ENCODE measurements at regions not wholly inside any gene's neighbourhood (a gene's known extent, or its start where the extent isn't known, plus 50 kb on each side); places are given as distances from the start of the nearest gene placed in this dataset.

- DNase-seq (ENCODE audit: low spot score), result no peak
Measured at GRCh38 chr9:88658311-88658822, 123.4 kb downstream of the NXNL2 start.

- no peak for DNase-seq (ENCODE audit: low spot score)
Measured at GRCh38 chr9:88659126-88659525, 124.1 kb downstream of the NXNL2 start.

GRCh38 chr9:88660611-88661010 is 125.6 kb downstream of the NXNL2 start:
- no peak for DNase-seq (ENCODE audit: low spot score)

DNA sequence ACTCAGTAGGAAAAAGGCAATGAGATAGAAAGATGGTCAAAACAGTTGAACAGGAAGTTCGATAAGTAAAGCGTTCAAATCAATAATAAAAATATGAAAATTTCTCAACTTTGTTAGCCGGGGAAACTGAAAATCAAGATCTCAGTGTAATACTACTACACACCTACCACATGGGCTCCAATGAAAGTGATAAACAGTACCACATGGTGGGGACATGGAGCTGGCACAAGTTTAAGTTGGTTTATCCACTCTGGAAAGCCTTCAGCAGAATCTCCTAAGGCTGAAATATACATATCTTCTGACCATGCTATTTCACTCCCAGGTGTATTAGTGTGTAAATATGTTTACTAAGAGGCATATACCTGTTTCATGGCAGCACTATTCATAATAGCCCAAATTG is 126.8 kb downstream of the NXNL2 start:
- no peak for DNase-seq (ENCODE audit: low spot score)

DNA sequence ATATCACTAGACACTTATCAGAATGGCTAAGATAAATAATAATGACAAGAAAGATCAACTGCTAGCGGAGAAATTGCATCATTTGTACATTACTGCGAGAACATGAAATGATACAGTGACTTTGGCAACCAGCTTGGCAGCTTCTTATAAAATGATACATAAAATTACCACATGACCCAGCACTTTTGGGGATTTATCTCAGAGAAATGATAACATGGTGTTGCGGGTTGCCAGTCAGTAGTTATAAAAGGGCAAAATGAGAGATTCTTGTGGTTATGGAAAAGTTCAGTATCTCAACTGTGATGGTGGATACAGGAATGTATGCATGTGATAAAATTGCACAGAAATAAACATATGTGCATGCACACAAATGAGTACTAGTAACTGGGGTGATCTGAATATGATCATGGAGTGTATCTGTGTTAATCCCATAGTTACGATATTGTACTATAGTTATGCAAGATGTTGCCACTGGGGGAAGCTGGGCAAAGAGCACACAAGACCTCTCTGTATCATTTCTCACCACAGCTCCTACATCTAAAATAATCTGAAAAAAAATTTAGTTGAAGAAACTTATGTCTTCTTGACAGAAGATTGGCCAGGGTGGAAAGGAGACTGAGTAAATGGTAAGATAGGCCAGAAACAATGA is 128.9 kb downstream of the NXNL2 start:
- DNase-seq (ENCODE audit: low spot score), result no peak

DNA sequence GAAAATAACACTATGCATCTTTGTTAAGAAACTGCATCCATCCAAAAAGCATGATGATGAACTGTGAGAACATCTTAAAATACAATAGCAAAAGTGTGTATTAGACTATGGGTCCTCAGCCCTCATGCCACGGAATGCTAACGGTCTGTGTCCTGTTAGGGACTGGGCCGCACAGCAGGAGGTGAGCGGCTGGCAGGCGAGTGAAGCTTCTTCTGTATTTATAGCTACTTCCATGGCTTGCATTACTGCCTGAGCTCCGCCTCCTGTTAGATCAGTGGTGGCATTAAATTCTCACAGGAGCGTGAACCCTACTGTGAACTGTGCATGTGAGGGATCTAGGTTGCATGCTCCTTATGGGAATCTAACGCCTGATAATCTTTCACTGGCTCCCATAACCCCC is 129.8 kb downstream of the NXNL2 start:
- DNase-seq (ENCODE audit: low spot score), result no peak

DNA sequence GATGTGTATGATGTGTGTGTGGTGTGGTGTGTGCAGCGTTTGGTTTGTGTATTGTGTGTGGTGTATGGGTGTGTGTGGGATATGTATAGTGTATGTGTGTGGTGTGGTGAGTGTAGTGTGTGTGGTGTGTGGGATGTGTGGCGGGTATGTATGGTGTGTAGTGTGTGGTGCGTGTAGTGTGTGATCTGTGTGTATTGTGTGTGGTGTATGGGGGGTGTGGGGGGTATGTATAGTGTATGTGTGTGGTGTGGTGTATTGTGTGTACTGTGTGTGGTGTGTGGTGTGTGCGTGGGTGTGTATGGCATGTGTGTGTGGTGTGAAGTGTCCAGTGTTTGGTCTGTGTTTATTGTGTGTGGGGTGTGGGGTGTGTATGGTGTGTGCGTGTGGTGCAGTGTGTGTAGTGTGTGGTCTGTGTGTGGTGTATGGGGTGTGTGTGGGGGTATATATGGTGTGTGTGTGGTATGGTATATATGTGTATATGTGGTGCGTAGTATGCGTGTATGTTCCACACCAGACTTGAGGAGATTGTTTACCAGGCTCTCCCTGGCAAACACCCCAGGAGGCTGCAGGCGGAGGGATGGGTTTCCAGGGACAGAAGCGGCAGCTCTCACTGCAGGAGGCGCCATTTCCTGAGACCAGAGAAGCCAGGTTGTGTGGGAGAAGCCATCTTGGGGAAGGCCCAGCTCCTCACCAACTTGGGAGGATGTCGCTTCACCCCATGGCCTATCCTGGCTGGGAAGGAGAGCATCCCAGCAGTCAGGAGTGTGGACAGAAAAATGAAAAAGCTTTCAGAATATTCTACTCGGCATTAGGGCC is 138.1 kb downstream of the NXNL2 start:
- DNase-seq (ENCODE audit: low spot score), result no peak

GRCh38 chr9:88673886-88674285 is 138.9 kb downstream of the NXNL2 start:
- DNase-seq (ENCODE audit: low spot score), result no peak

DNA sequence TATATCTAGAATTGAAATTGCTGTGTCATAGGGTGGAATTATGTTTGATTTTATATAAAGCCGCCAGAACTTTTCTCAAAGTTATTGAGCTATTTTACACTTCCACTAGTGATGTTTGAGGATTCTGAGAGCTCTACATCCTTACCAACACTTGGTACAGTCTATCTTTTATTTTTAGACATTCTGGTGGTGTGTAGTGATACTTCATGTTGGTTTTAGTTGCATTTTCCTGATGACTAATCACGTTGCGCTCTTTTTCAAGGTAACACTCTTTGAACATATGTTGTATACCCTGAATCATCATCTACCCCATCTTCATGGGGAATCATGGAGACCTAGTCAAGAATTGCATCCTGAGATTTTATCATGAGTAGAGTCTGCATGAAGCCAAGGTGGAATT is 141.7 kb downstream of the NXNL2 start:
- DNase-seq (ENCODE audit: low spot score), result no peak

DNA sequence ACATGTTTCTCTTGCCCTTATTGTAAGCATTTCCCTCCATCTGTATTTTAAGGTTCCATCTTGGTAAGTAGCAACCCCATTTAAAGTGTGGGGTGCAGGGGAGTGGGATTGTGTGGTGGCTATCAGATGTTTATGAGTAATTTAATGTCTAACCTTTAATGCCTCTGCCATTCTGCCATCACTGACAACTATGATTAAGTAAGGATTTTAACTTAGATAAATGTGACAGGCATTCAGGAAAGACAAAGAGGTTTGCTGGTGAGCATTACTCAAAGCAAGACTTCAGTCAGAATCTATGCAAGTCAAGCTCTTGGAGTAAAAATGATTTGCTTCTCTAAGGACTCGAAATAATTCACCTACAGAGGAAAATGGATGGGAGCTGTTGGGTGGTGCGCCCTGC is 143.0 kb downstream of the NXNL2 start:
- DNase-seq (ENCODE audit: low spot score), result no peak

GRCh38 chr9:88678431-88678830 is 143.5 kb downstream of the NXNL2 start:
- no peak for DNase-seq (ENCODE audit: low spot score)

GRCh38 chr9:88680041-88680440 is 145.1 kb downstream of the NXNL2 start:
- no peak for DNase-seq (ENCODE audit: low spot score)

DNA sequence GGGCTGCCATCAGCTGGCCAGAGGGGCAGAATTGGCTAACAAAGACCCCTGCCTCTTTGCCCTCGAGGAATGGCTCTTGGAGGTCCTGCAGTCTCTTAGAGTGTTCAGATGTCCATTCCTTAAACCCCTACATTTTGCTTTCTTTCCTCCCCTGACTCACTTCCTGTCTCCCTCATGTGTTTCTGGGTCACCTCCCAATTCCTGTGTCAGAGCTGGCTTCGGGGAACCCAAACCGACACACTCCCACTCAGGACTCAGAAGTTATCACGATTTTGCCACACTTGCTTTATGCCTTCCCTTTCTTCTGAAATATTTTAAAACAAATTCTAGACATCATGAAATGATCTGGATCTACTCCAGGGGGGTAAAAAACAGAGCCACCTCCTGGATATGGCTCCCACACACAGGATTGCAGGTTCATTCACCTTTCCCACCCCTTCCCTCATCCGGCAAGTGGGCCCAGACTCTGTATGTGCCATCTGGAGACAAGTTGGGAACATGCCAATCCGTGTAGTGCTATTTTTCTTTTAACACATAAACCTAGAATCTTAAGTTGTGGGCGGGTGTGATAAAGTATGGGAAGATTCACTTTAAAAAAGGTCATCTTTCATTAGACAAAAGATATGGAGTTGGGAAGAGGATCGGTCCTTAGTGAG is 145.7 kb downstream of the NXNL2 start:
- DNase-seq (ENCODE audit: low spot score), result no peak

- no peak for DNase-seq (ENCODE audit: low spot score)
Measured at GRCh38 chr9:88681434-88681833, 146.5 kb downstream of the NXNL2 start.

GRCh38 chr9:88682431-88682831 is 147.5 kb downstream of the NXNL2 start:
- no peak for DNase-seq (ENCODE audit: low spot score)

DNA sequence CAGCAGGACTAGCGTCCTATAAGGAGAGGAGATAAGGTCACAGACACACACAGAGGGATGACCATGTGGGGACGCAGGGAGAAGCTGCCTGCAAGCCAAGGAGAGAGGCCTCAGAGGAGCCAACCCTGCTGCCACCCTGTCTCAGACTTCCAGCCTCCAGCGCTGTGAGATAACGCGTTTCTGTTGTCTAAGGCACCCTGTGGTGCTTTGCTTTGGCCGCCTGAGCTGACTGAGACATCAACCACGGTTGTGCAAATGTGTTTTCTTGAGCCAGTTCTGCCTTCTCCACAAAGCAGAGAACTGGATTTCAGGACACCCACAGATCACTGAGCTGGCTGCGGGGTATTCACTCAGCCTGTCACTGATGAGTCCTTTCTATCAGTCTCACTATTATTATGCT is 149.1 kb downstream of the NXNL2 start:
- DNase-seq (ENCODE audit: low spot score), result no peak

- no peak for DNase-seq (ENCODE audit: low spot score)
Measured at GRCh38 chr9:88684845-88685244, 149.9 kb downstream of the NXNL2 start.

DNA sequence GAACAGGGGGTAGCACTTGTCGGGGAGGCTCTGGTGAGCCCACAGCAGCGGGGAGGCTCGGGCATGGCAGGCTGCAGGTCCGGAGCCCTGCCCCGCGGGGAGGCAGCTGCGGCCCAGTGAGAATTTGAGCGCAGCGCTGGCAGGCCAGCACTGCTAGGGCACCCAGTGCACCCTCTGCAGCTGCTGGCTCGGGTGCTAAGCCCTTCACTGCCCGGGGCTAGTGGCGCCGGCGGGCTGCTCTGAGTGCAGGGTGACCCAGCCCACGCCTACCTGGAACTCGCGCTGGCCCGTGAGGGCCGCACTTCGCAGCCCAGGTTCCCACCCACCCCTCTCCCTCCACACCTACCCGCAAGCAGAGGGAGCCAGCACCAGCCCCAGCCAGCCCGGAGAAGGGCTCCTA is 151.0 kb downstream of the NXNL2 start:
- no peak for DNase-seq (ENCODE audit: low spot score)

GRCh38 chr9:88689509-88690298 is 154.7 kb downstream of the NXNL2 start:
- no peak for DNase-seq (ENCODE audit: low spot score)

GRCh38 chr9:88690628-88691027 is 155.7 kb downstream of the NXNL2 start:
- no peak for DNase-seq (ENCODE audit: low spot score)

DNA sequence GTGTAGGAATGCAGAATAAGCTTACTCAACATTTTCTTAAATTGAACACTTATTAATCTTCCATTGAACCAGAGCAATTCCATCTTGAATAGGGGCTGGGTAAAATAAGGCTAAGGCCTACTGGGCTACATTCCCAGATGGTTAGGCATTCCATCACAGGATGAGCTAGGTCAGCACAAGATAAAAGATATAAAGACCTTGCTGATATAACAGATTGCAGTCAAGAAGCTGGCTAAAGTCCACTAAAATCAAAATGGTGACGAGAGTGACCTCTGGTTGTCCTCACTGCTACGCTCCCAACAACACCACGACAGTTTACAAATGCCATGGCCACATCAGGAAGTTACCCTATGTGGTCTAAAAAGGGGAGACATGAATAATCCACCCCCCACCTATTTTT is 156.1 kb downstream of the NXNL2 start:
- DNase-seq (ENCODE audit: low spot score), result no peak

DNA sequence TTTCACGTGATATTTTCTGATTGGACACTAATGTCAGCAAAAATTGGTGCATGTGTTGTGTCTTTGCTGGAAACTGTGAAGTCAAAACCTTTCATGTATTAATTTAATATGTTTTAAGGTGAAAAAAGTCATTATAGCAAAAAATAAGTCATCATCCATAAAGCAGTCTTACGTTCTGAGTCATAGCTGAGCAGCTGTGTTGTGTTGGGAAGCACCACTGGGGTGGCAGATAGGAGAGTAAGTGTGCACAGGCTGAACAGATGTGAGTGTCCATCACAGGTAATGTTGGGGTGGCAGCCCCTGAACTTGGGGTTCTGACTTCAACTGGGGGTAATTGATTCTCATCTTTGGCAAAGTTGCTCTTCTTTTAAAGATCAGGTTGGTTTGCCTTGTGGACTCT is 156.8 kb downstream of the NXNL2 start:
- DNase-seq (ENCODE audit: low spot score), result no peak

Measured in hematopoietic multipotent progenitor cell treated with erythropoietin and hydrocortisone succinate and interleukin-3 and kit ligand, for 15 days (in vitro differentiated cells).